SK-N-SH (cell line): ENCODE measurements at regions not wholly inside any gene's neighbourhood (a gene's known extent, or its start where the extent isn't known, plus 50 kb on each side); places are given as distances from the start of the nearest gene placed in this dataset.

Experiments
- CTCF ChIA-PET: fragments of 300-600, 350-600 bp; formaldehyde crosslinking; extraction: SDS; loops from one replicate; lab custom pipeline; 2021; lab: Yijun Ruan, JAX
- POLR2A ChIA-PET: fragments of 350-600 bp; sonication (Branson Sonifier 250); formaldehyde crosslinking; extraction: SDS; loops from one replicate; lab custom pipeline; 2020; ENCODE audit warnings: antibody characterized with exemption, inconsistent platforms; lab: Yijun Ruan, JAX
- DNase-seq: peaks from one replicate; pipeline ENCODE4 v3.0.0; 2012
- H2AFZ ChIP-seq: fragments of 200-600 bp; sonication (generic); 2 replicates; pipeline ENCODE4 v1.8.1; 2016; ENCODE audit warnings: antibody characterized with exemption, mild to moderate bottlenecking, low read depth
- H3F3A ChIP-seq: fragments of 200-600 bp; sonication (generic); replicated peaks from 2 replicates; pipeline ENCODE3; 2016; ENCODE audit warnings: antibody characterized with exemption, mild to moderate bottlenecking; ENCODE audit not compliant: insufficient read depth
- H3K27ac ChIP-seq, 2 experiments: fragments of 200-500 bp in 1 of 2; fragments of 200-600 bp in 1 of 2; sonication (Bioruptor generic) in 1 of 2; sonication (generic), shearing (Covaris generic) in 1 of 2; 2 replicates each; pipeline versions ENCODE4 v1.5.1 to v1.6.1; 2014 to 2016; ENCODE audit warnings: low read depth in 2 of 2, inconsistent platforms in 1 of 2, low read length in 1 of 2, mild to moderate bottlenecking in 1 of 2, mixed read lengths in 1 of 2
- H3K27me3 ChIP-seq: fragments of 200-600 bp; sonication (generic), shearing (Covaris generic); 2 replicates; pipeline ENCODE4 v1.6.1; 2016; ENCODE audit warnings: mixed run types; ENCODE audit not compliant: insufficient read depth
- H3K36me3 ChIP-seq, 2 experiments: fragments of 200-500 bp in 1 of 2; fragments of 200-600 bp in 1 of 2; sonication (Bioruptor generic) in 1 of 2; sonication (generic) in 1 of 2; replicated peaks in 1 of 2; 2 replicates each; pipeline versions ENCODE3 to v1.5.1; 2014 to 2016; ENCODE audit warnings: low read length in 1 of 2, mild to moderate bottlenecking in 1 of 2; ENCODE audit not compliant: insufficient read depth in 2 of 2, control insufficient read depth in 1 of 2
- H3K4me1 ChIP-seq, 2 experiments: fragments of 200-500 bp in 1 of 2; fragments of 200-600 bp in 1 of 2; sonication (Bioruptor generic) in 1 of 2; sonication (generic), shearing (Covaris generic) in 1 of 2; 2 replicates each; pipeline versions ENCODE4 v1.5.1 to v1.6.1; 2014 to 2016; ENCODE audit warnings: low read depth in 1 of 2, low read length in 1 of 2, mixed run types in 1 of 2; ENCODE audit not compliant: insufficient read depth in 2 of 2, control insufficient read depth in 1 of 2
- H3K4me2 ChIP-seq: fragments of 200-600 bp; sonication (generic), shearing (Covaris generic); 2 replicates; pipeline ENCODE4 v1.6.1; 2017; ENCODE audit warnings: mixed run types
- H3K4me3 ChIP-seq, 2 experiments: fragments of 200-500 bp in 1 of 2; fragments of 200-600 bp in 1 of 2; sonication (Bioruptor generic) in 1 of 2; sonication (generic), shearing (Covaris generic) in 1 of 2; 2 replicates each; pipeline versions ENCODE4 v1.5.1 to v1.8.1; 2014 to 2016; ENCODE audit warnings: low read depth in 2 of 2, inconsistent platforms in 1 of 2, low read length in 1 of 2, mild to moderate bottlenecking in 1 of 2, mixed read lengths in 1 of 2, moderate library complexity in 1 of 2
- H3K79me2 ChIP-seq: fragments of 200-600 bp; sonication (generic); 2 replicates; pipeline ENCODE4 v1.8.1; 2017; ENCODE audit warnings: mild to moderate bottlenecking; ENCODE audit not compliant: insufficient read depth
- H3K9ac ChIP-seq: fragments of 200-600 bp; sonication (generic); 2 replicates; pipeline ENCODE4 v1.6.1; 2017; ENCODE audit warnings: mixed run types
- H3K9me2 ChIP-seq: fragments of 200-600 bp; sonication (generic); 2 replicates; pipeline ENCODE4 v1.6.1; 2017; ENCODE audit warnings: mixed run types
- H3K9me3 ChIP-seq: fragments of 200-600 bp; sonication (generic); 2 replicates; pipeline ENCODE4 v1.6.1; 2017; ENCODE audit warnings: mixed run types, mild to moderate bottlenecking, moderate library complexity
- H4K20me1 ChIP-seq: fragments of 200-600 bp; sonication (generic); 2 replicates; pipeline ENCODE4 v1.6.1; 2017; ENCODE audit warnings: mild to moderate bottlenecking, mixed run types; ENCODE audit not compliant: insufficient read depth
- ELF1 ChIP-seq: IDR thresholded peaks from 2 replicates; pipeline ENCODE4 v1.4.0; 2012
- EP300 ChIP-seq, 2 experiments: IDR thresholded peaks; 2 replicates each; pipeline versions ENCODE4 v1.4.0 to v1.6.1; 2012; ENCODE audit warnings: borderline replicate concordance in 1 of 2, low read depth in 1 of 2, low read length in 1 of 2
- FOXM1 ChIP-seq: IDR thresholded peaks from 2 replicates; pipeline ENCODE4 v1.4.0; 2012; ENCODE audit warnings: low read depth, mild to moderate bottlenecking
- GABPA ChIP-seq: IDR thresholded peaks from 2 replicates; pipeline ENCODE4 v1.4.0; 2012; ENCODE audit warnings: low read depth, mild to moderate bottlenecking
- GATA2 ChIP-seq: sonication (generic); formaldehyde crosslinking; IDR thresholded peaks from 2 replicates; pipeline ENCODE4 v1.5.0; 2020; ENCODE audit warnings: mild to moderate bottlenecking, missing genetic modification reagents
- IRF3 ChIP-seq: fragments of 150-350 bp; IDR thresholded peaks from 2 replicates; pipeline ENCODE4 v1.6.1; 2016; ENCODE audit warnings: mild to moderate bottlenecking, low read depth, low read length
- JUND ChIP-seq: IDR thresholded peaks from 2 replicates; pipeline ENCODE4 v1.4.0; 2012
- MAX ChIP-seq: IDR thresholded peaks from 2 replicates; pipeline ENCODE4 v1.4.0; 2012; ENCODE audit warnings: low read depth
- MXI1 ChIP-seq: IDR thresholded peaks from 2 replicates; pipeline ENCODE4 v1.6.1; 2012; ENCODE audit warnings: mild to moderate bottlenecking, low read depth, low read length, improper control_type of control experiment
- RAD21 ChIP-seq: IDR thresholded peaks from 2 replicates; pipeline ENCODE4 v1.6.1; 2012; ENCODE audit warnings: mild to moderate bottlenecking, low read length
- REST ChIP-seq: IDR thresholded peaks from 2 replicates; pipeline ENCODE4 v1.6.1; 2012; ENCODE audit warnings: mild to moderate bottlenecking, low read depth, low read length, moderate library complexity
- RXRA ChIP-seq: IDR thresholded peaks from 2 replicates; pipeline ENCODE4 v1.4.0; 2012; ENCODE audit warnings: low read depth, mild to moderate bottlenecking, borderline replicate concordance
- TEAD4 ChIP-seq: IDR thresholded peaks from 2 replicates; pipeline ENCODE4 v1.4.0; 2012; ENCODE audit warnings: mild to moderate bottlenecking, borderline replicate concordance; ENCODE audit not compliant: insufficient read depth
- ZBTB33 ChIP-seq: IDR thresholded peaks from 2 replicates; pipeline ENCODE4 v1.4.0; 2012; ENCODE audit warnings: low read depth, borderline replicate concordance
- WGBS: methylation state at CpG from one replicate; pipeline ENCODE4 v1.1.6; 2017; ENCODE audit warnings: low lambda C conversion rate; 5-methylcytosine and 5-hydroxymethylcytosine counted together

- POLR2A ChIA-PET: no interaction called here
- TF ChIP-seq ZBTB33 (no peak), IRF3 (no peak), RXRA (no peak), GABPA (no peak), JUND (no peak), EP300 (IDR thresholded peaks at IDR 0.05; ENCODE audit: borderline replicate concordance in 1 of 2, low read depth in 1 of 2, low read length in 1 of 2) (no peak), GATA2 (no peak), FOXM1 (no peak), RAD21 (no peak), ELF1 (no peak), TEAD4 (no peak), MXI1 (no peak), MAX (no peak), REST (no peak)
- WGBS: 41% methylated on average over 4 of the region's 4 CpGs
Observed at GRCh38 chr4:71872221-71872620, 88.3 kb upstream of the GC start.

More at GRCh38 chr4:71872221-71872620, 88.3 kb upstream of the GC start:
- Histone ChIP-seq H3K9me3 (no peaks in the 10 kb centered on the region), H3K9ac (no peak overlapping the region), H2AFZ (no peak overlapping the region), H3K79me2 (no peaks in the 10 kb centered on the region), H3K9me2 (no peaks in the 10 kb centered on the region), H3K27me3 (no peaks in the 10 kb centered on the region), H3K27ac (no peak overlapping the region), H4K20me1 (no peaks in the 10 kb centered on the region), H3K4me3 (no peak overlapping the region), H3K36me3 (no peaks in the 10 kb centered on the region), H3K4me1 (no peaks in the 10 kb centered on the region), H3K4me2 (no peak overlapping the region), H3F3A (no peaks in the 10 kb centered on the region)
- no peak for DNase-seq
- CTCF ChIA-PET: no interaction called here
